Body of pancreas (tissue), 4 donors: ENCODE measurements at regions not wholly inside any gene's neighbourhood (a gene's known extent, or its start where the extent isn't known, plus 50 kb on each side); places are given as distances from the start of the nearest gene placed in this dataset.
A peak's percentile ranks its signal among the peaks of the same experiment; 100 is the strongest.
"Not testable (repeated sequence)": the region's sequence is repeated elsewhere in the genome, so short reads cannot be mapped to it uniquely, and the experiment has no call there.

Source experiments
- ATAC-seq: fragments of 150-250 bp; one replicate; pipeline ENCODE4 v1.9.1; 2016
- DNase-seq, 4 donors: peaks; one replicate each; pipeline ENCODE4 v3.0.0-alpha.2; 2019
- H3K27ac ChIP-seq, 4 donors: fragments of 200-600 bp; sonication (generic); 1 replicate in 3 of 4; 2 replicates in 1 of 4; pipeline versions ENCODE4 v1.5.1 to v1.6.1; 2016 to 2019; ENCODE audit warnings: mild to moderate bottlenecking in 1 of 4, mixed read lengths in 1 of 4, moderate library complexity in 1 of 4
- H3K27me3 ChIP-seq, 2 donors: fragments of 200-600 bp; sonication (generic); one replicate each; pipeline ENCODE4 v1.6.0; 2016; ENCODE audit warnings: mild to moderate bottlenecking in 1 of 2
- H3K36me3 ChIP-seq, 2 donors: fragments of 200-600 bp; sonication (generic); replicated peaks in 1 of 2; 2 replicates each; pipeline ENCODE4 v1.5.1; 2016; ENCODE audit warnings: low read depth in 2 of 2; ENCODE audit not compliant: insufficient read depth in 1 of 2
- H3K4me1 ChIP-seq: fragments of 200-600 bp; sonication (generic); one replicate; pipeline ENCODE4 v1.6.0; 2016
- H3K4me3 ChIP-seq, 2 donors: fragments of 200-600 bp; sonication (generic); 1 replicate in 1 of 2; 2 replicates in 1 of 2; pipeline ENCODE4 v1.5.1; 2016 to 2019
- H3K9me3 ChIP-seq, 3 donors: fragments of 200-600 bp; sonication (generic); 1 replicate in 2 of 3; 2 replicates in 1 of 3; pipeline ENCODE4 v1.5.1; 2016
- POLR2A ChIP-seq, 3 donors: fragments of 450-650 bp; IDR thresholded peaks; one replicate each; pipeline ENCODE4 v1.6.1; 2016; ENCODE audit warnings: antibody characterized with exemption in 3 of 3, mild to moderate bottlenecking in 2 of 3
- WGBS, 2 donors: methylation state at CpG; one replicate each; pipeline ENCODE4 v1.1.5; 2017; 5-methylcytosine and 5-hydroxymethylcytosine counted together
- intact Hi-C: fragments of 100-400 bp; cut with DNase I; formaldehyde crosslinking; loops from one replicate; pipeline ENCODE4 v1.15.1; 2023
- TF ChIP-seq, protein P1 (sequence below), 7 experiments: fragments of 450-650 bp in 4 of 7; fragments of 200-600 bp in 3 of 7; sonication (generic) in 3 of 7; IDR thresholded peaks; one replicate each; pipeline ENCODE4 v1.5.1; 2016 to 2019; ENCODE audit warnings: antibody characterized with exemption in 7 of 7

DNA sequence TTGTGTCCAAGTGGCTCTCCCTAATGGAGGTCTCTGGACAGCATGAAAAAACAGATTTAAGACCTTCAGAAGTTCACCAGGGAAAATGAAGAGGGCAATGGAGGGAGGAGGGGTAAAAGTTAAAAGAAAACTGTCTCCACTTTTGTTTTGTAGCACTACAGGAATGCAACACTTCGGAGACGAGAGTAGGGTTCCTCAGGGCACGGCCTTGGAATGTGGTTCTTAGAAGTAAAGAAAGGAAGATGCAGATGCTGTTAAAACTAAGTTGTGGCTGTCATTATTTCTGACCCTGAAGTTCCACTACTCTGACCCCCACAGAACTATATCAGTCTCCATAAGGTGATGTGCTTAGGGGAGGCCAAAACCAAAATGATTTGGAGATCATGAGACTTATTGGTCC lies 335.1 kb downstream of the XPNPEP1 start:
- WGBS, 2 donors, result 77 to 78% methylated on average over 3 of the region's 3 CpGs

DNA sequence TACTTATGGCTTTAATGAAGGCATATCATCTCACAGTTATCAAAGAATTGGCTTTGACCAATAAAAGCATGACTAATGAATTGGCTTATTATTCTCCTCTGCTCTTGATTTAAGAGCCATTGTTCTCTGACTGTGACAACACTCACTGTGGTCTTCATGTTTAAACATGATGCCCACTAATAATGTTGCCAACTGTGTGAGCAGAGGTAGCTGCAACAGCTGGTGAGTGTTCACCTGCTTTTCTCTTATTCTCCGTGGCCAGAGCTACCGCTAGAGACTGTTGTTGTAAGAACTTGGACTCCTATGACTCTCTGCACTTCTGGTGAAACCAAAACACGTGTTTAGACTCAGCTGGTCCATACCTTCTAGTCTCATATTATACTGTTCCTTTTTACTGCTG lies 335.9 kb downstream of the XPNPEP1 start:
- Histone ChIP-seq H3K9me3 (no peaks in the 10 kb centered on the region), H3K4me1 (no peaks in the 10 kb centered on the region), H3K27me3 (no peaks in the 10 kb centered on the region), H3K27ac (no peak overlapping the region), H3K36me3 (no peaks in the 10 kb centered on the region), H3K4me3 (no peak overlapping the region)
- intact Hi-C loops, result no loop called here
- TF ChIP-seq, protein P1, sequence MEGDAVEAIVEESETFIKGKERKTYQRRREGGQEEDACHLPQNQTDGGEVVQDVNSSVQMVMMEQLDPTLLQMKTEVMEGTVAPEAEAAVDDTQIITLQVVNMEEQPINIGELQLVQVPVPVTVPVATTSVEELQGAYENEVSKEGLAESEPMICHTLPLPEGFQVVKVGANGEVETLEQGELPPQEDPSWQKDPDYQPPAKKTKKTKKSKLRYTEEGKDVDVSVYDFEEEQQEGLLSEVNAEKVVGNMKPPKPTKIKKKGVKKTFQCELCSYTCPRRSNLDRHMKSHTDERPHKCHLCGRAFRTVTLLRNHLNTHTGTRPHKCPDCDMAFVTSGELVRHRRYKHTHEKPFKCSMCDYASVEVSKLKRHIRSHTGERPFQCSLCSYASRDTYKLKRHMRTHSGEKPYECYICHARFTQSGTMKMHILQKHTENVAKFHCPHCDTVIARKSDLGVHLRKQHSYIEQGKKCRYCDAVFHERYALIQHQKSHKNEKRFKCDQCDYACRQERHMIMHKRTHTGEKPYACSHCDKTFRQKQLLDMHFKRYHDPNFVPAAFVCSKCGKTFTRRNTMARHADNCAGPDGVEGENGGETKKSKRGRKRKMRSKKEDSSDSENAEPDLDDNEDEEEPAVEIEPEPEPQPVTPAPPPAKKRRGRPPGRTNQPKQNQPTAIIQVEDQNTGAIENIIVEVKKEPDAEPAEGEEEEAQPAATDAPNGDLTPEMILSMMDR (IDR thresholded peaks at IDR 0.05), result no peak
- no peak for TF ChIP-seq POLR2A (IDR thresholded peaks at IDR 0.05)
- 56 to 71% methylated on average over 3 of the region's 3 CpGs for WGBS, 2 donors
- no peak for DNase-seq
- no peak for ATAC-seq

More for the DNA sequence above, 335.1 kb downstream of the XPNPEP1 start:
- H3K27ac ChIP-seq, result no peak overlapping the region
- H3K4me1 ChIP-seq, result no peaks in the 10 kb centered on the region
- no peak overlapping the region for H3K4me3 ChIP-seq
- H3K9me3 ChIP-seq, result no peaks in the 10 kb centered on the region
- DNase-seq (no peak), ATAC-seq (no peak)
- no peaks in the 10 kb centered on the region for H3K27me3 ChIP-seq
- intact Hi-C loops, result no loop called here
- H3K36me3 ChIP-seq, result no peaks in the 10 kb centered on the region
- TF ChIP-seq POLR2A (IDR thresholded peaks at IDR 0.05), result no peak
- TF ChIP-seq, protein P1 (IDR thresholded peaks at IDR 0.05), result no peak

DNA sequence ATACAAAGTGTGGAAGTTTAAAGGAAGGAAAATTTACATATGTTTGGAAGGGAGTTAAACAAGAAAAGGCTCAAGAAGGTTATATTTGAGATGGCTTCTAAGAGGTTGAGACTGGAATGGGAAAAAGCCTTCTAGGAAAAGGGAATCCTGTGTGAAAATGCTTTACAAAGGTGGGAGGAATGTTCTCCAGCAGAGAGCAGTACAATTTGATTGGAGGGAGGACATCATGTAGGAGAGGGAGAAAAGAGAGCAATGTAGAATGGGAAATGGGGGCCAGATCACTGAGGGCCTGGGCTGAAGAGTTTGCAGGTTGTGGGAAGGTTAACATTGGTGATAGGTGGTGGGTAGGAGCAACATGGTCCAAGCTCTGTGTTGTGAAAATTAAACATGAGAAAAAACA lies 366.9 kb downstream of the XPNPEP1 start:
- Histone ChIP-seq H3K4me1 (no peaks in the 10 kb centered on the region), H3K27me3 (no peaks in the 10 kb centered on the region), H3K27ac (no peak overlapping the region), H3K4me3 (no peak overlapping the region), H3K9me3 (no peaks in the 10 kb centered on the region), H3K36me3 (no peaks in the 10 kb centered on the region)
- TF ChIP-seq POLR2A (IDR thresholded peaks at IDR 0.05), result no peak
- TF ChIP-seq, protein P1 (IDR thresholded peaks at IDR 0.05), result no peak
- no peak for ATAC-seq
- no peak for DNase-seq
- intact Hi-C loops, result no loop called here

DNA sequence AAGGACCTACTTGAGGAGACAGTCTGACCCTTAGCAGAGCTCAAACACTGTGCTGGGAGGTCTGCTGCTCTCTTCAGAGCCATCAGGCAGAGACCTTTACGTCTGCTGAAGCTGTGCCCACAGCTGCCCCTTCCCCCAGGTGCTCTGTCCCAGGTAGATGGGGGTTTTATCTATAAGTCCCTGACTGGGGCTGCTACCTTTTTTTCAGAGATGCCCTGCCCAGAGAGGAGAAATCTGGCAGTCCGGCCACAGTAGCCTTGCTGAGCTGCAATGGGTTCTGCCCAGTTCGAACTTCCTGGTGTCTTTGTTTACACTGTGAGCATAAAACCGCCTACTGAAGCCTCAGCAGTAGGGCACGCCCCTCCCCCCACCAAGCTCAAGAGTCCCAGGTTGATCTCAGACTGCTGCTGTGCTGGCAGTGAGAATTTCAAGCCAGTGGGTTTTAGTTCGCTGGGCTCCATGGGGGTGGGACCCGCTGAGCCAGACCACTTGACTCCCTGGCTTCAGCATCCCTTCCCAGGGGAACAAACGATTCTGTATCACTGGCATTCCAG lies 381.2 kb downstream of the XPNPEP1 start:
- H3K4me1 ChIP-seq, ATAC-seq, H3K9me3 ChIP-seq, H3K4me3 ChIP-seq, H3K27ac ChIP-seq, H3K36me3 ChIP-seq, H3K27me3 ChIP-seq, intact Hi-C loops: not testable (repeated sequence)
- WGBS, 2 donors, result 46 to 53% methylated on average over 8 of the region's 8 CpGs
- DNase-seq, result peak in 1 of 4 donors; percentile 13

DNA sequence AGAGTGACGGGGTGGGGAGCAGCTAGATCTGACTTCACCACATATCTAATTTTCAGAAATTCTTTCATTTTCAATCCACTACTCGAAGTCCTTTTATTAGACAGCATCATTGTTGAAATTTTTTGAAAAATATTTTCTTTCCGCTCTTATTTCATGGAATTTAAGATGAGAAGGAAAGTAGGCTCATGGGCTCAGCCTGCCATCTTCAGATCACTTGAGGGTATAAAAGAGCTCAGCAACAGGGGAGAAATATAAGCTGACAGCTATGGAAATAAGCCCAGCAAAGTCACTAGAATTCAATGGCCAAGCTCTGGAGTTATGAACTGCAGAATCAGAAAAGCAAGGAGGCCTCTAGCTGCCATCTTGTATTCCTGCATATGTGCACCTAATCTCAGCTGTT lies 389.1 kb downstream of the XPNPEP1 start:
- Histone ChIP-seq H3K9me3 (no peaks in the 10 kb centered on the region), H3K4me3 (no peak overlapping the region), H3K4me1 (no peaks in the 10 kb centered on the region), H3K36me3 (no peaks in the 10 kb centered on the region), H3K27me3 (no peaks in the 10 kb centered on the region), H3K27ac (no peak overlapping the region)
- TF ChIP-seq, protein P1 (IDR thresholded peaks at IDR 0.05), result no peak
- TF ChIP-seq POLR2A (IDR thresholded peaks at IDR 0.05), result no peak
- ATAC-seq (no peak), DNase-seq (no peak)
- WGBS, 2 donors, result 76 to 86% methylated on average over 3 of the region's 3 CpGs
- intact Hi-C loops, result no loop called here
